PC-3 (cell line): ENCODE measurements at regions not wholly inside any gene's neighbourhood (a gene's known extent, or its start where the extent isn't known, plus 50 kb on each side); places are given as distances from the start of the nearest gene placed in this dataset.
"Not testable (repeated sequence)": the region's sequence is repeated elsewhere in the genome, so short reads cannot be mapped to it uniquely, and the experiment has no call there.

Experiments
- ATAC-seq: fragments of 200-7000 bp; cut with Tn5 transposase; 2 replicates; pipeline ENCODE4 v1.9.1; 2020; ENCODE audit warnings: mild to moderate bottlenecking, moderate library complexity
- BruUV-seq: library from RNA; stranded (reverse); fragments of 400-500 nt; replicated peaks from 2 replicates; lab custom pipeline; 2021; lab: Mats Ljungman, UMichigan
- CTCF ChIA-PET: fragments of 300-600 bp; sonication (Branson Sonifier 250); formaldehyde crosslinking; loops from one replicate; lab custom pipeline; 2022; ENCODE audit warnings: antibody characterized with exemption; lab: Charles Lee
- POLR2A ChIA-PET: fragments of 300-600 bp; sonication (Branson Sonifier 250); formaldehyde crosslinking; loops from one replicate; lab custom pipeline; 2022; ENCODE audit warnings: antibody characterized with exemption; ENCODE audit not compliant: unreplicated experiment; lab: Charles Lee
- DNase-seq: peaks from one replicate; pipeline ENCODE4 v3.0.0-alpha.2; 2015
- H2AFZ ChIP-seq: fragments of 300-600 bp; sonication (generic); 2 replicates; pipeline ENCODE4 v1.6.0; 2016; ENCODE audit warnings: antibody characterized with exemption, low read length
- H3F3A ChIP-seq: fragments of 300-600 bp; sonication (generic); one replicate; pipeline ENCODE4 v1.6.0; 2017; ENCODE audit warnings: antibody characterized with exemption, low read length, control low read depth, mild to moderate bottlenecking; ENCODE audit not compliant: unreplicated experiment
- H3K27ac ChIP-seq: fragments of 300-600 bp; sonication (generic); 2 replicates; pipeline ENCODE4 v1.5.1; 2016; ENCODE audit warnings: mild to moderate bottlenecking, low read length
- H3K27me3 ChIP-seq: fragments of 300-600 bp; sonication (generic); 2 replicates; pipeline ENCODE4 v1.6.1; 2016; ENCODE audit warnings: low read length, mixed read lengths
- H3K36me3 ChIP-seq: fragments of 300-600 bp; sonication (generic); 2 replicates; pipeline ENCODE4 v1.6.1; 2016; ENCODE audit warnings: low read depth, mixed run types, low read length, mixed read lengths
- H3K4me1 ChIP-seq: fragments of 300-600 bp; sonication (generic); 2 replicates; pipeline ENCODE4 v1.5.1; 2016; ENCODE audit warnings: low read length; ENCODE audit not compliant: insufficient read depth
- H3K4me2 ChIP-seq: fragments of 300-600 bp; sonication (generic); 2 replicates; pipeline ENCODE4 v1.6.0; 2016; ENCODE audit warnings: low read length
- H3K4me3 ChIP-seq: fragments of 300-600 bp; sonication (generic); 2 replicates; pipeline ENCODE4 v1.5.1; 2016; ENCODE audit warnings: mild to moderate bottlenecking, low read length, mixed read lengths
- H3K79me2 ChIP-seq: fragments of 300-600 bp; sonication (generic); 2 replicates; pipeline ENCODE4 v1.6.1; 2017; ENCODE audit warnings: low read length, mixed read lengths
- H3K9ac ChIP-seq: fragments of 300-600 bp; sonication (generic); 2 replicates; pipeline ENCODE4 v1.6.0; 2016; ENCODE audit warnings: mild to moderate bottlenecking, low read length
- H3K9me2 ChIP-seq: fragments of 300-600 bp; sonication (generic); replicated peaks from 2 replicates; pipeline ENCODE4 v1.6.1; 2016; ENCODE audit warnings: mixed run types, low read length, mixed read lengths
- H3K9me3 ChIP-seq: fragments of 300-600 bp; sonication (generic); 2 replicates; pipeline ENCODE4 v1.6.1; 2016; ENCODE audit warnings: low read length, mixed read lengths
- H4K20me1 ChIP-seq: fragments of 300-600 bp; sonication (generic); 2 replicates; pipeline ENCODE4 v1.6.1; 2016; ENCODE audit warnings: low read length, mixed read lengths
- EZH2 ChIP-seq: fragments of 300-600 bp; sonication (generic); IDR thresholded peaks from one replicate; pipeline ENCODE4 v1.6.1; 2017; ENCODE audit warnings: antibody characterized with exemption, mild to moderate bottlenecking, low read length; ENCODE audit not compliant: unreplicated experiment
- EZH2phosphoT487 ChIP-seq: fragments of 300-600 bp; sonication (generic); IDR thresholded peaks from 2 replicates; pipeline ENCODE4 v1.6.1; 2018; ENCODE audit warnings: mild to moderate bottlenecking, antibody characterized with exemption, low read length, borderline replicate concordance
- intact Hi-C: fragments of 100-400 bp; cut with micrococcal nuclease; formaldehyde crosslinking; loops from 2 replicates; pipeline ENCODE4 v1.9.0; 2023
- TF ChIP-seq, protein P1 (sequence below): fragments of 300-600 bp; sonication (generic); conservative IDR thresholded peaks from 2 replicates; pipeline ENCODE4 v1.5.1; 2017; ENCODE audit warnings: antibody characterized with exemption, low read depth, mild to moderate bottlenecking, low read length

DNA sequence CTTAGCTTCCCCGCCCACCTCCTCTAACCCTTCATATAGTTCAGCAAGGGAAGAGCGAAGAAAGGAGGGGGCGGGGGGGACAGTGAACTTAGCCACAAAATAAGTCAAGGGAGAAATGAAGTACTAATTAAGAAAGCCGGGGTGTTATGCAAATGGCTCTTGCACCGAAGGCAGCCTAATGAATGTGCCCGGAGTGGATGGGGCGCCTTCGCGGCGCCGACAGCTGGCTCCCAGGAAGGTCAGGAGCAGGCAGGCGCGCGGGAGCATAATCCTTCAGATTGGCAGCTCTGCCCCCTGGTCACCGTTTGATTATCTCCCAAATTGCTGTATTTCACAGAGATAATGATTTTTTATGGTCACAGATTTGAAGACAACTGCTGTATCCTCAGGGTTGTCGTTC lies 395.1 kb downstream of the TFAP2B start:
- Histone ChIP-seq H3K9me3 (no peaks in the 10 kb centered on the region), H3K4me3 (no peak overlapping the region), H3K9me2 (no peaks in the 10 kb centered on the region), H3K79me2 (no peaks in the 10 kb centered on the region), H3F3A (no peaks in the 10 kb centered on the region), H2AFZ (no peak overlapping the region), H3K27me3 (no peaks in the 10 kb centered on the region), H3K36me3 (no peaks in the 10 kb centered on the region), H3K9ac (no peak overlapping the region), H4K20me1 (no peaks in the 10 kb centered on the region), H3K4me1 (no peaks in the 10 kb centered on the region), H3K4me2 (no peak overlapping the region), H3K27ac (no peak overlapping the region)
- ChIA-PET POLR2A (no interaction called here), CTCF (no interaction called here)
- DNase-seq (no peak), ATAC-seq (no peak)
- TF ChIP-seq EZH2phosphoT487 (no peak), EZH2 (no peak)
- TF ChIP-seq, protein P1, sequence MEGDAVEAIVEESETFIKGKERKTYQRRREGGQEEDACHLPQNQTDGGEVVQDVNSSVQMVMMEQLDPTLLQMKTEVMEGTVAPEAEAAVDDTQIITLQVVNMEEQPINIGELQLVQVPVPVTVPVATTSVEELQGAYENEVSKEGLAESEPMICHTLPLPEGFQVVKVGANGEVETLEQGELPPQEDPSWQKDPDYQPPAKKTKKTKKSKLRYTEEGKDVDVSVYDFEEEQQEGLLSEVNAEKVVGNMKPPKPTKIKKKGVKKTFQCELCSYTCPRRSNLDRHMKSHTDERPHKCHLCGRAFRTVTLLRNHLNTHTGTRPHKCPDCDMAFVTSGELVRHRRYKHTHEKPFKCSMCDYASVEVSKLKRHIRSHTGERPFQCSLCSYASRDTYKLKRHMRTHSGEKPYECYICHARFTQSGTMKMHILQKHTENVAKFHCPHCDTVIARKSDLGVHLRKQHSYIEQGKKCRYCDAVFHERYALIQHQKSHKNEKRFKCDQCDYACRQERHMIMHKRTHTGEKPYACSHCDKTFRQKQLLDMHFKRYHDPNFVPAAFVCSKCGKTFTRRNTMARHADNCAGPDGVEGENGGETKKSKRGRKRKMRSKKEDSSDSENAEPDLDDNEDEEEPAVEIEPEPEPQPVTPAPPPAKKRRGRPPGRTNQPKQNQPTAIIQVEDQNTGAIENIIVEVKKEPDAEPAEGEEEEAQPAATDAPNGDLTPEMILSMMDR = no peak
- no TSS peak for BruUV-seq
- intact Hi-C loops = no loop called here

DNA sequence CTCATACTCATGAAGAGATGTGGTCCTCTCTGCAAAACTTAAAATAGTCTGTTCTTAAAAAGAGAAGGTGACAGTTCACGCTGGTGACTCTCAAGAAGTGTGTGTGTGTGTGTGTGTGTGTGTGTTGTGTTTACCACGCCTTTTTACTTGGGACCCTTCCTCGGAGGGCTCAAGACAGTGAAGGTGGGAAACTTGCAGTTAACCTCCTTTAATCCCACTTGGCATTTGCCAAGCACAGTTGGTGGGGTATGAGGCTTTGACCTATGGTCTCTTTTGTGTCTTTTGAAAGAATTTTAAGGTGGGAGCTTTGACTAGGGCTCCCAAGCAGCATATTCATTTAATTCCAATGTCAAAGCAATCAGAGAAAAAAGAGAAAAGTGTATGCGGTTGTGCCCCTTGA lies 395.8 kb downstream of the TFAP2B start:
- ATAC-seq = no peak
- no peak overlapping the region for H3K27ac ChIP-seq
- no peak overlapping the region for H3K4me2 ChIP-seq
- BruUV-seq = no TSS peak
- H3K9ac ChIP-seq = no peak overlapping the region
- H3K9me3 ChIP-seq = no peaks in the 10 kb centered on the region
- intact Hi-C loops = no loop called here
- no peaks in the 10 kb centered on the region for H3K4me1 ChIP-seq
- CTCF ChIA-PET = no interaction called here
- H4K20me1 ChIP-seq = no peaks in the 10 kb centered on the region
- no peak for DNase-seq
- H3K27me3 ChIP-seq = no peaks in the 10 kb centered on the region
- no peaks in the 10 kb centered on the region for H3K9me2 ChIP-seq
- POLR2A ChIA-PET = no interaction called here
- TF ChIP-seq EZH2phosphoT487 = no peak
- TF ChIP-seq EZH2 = no peak
- TF ChIP-seq, protein P1 = no peak
- H3F3A ChIP-seq = no peaks in the 10 kb centered on the region
- H2AFZ ChIP-seq = no peak overlapping the region
- H3K36me3 ChIP-seq = no peaks in the 10 kb centered on the region
- H3K4me3 ChIP-seq = no peak overlapping the region
- no peaks in the 10 kb centered on the region for H3K79me2 ChIP-seq

DNA sequence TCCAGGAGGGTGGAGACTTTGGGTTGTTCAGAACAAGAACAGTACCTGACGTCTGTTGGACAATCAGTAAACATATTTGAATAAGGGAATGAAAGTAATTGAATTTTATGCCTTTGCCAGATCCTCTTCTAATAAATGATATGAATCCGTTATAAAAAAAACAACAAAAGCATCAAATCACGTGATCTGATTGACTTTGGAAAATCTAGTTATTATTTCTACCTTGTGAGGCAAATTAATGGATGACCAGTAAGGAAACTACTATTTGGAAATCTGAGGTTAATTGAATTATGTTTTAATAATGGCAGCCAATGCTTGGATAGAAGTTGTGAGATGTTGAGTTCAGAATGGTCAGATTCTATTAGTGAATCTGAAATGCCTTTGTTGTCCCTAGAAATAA lies 399.5 kb downstream of the TFAP2B start:
- Histone ChIP-seq H3K27ac (no peak overlapping the region), H3F3A (no peaks in the 10 kb centered on the region), H3K9me3 (no peaks in the 10 kb centered on the region), H3K4me1 (no peaks in the 10 kb centered on the region), H3K79me2 (no peaks in the 10 kb centered on the region), H4K20me1 (no peaks in the 10 kb centered on the region), H3K9ac (no peak overlapping the region), H3K27me3 (no peaks in the 10 kb centered on the region), H3K4me2 (no peak overlapping the region), H3K9me2 (no peaks in the 10 kb centered on the region), H3K4me3 (no peak overlapping the region), H3K36me3 (no peaks in the 10 kb centered on the region), H2AFZ (no peak overlapping the region)
- BruUV-seq = no TSS peak
- no peak for DNase-seq
- TF ChIP-seq EZH2 = no peak
- TF ChIP-seq EZH2phosphoT487 = no peak
- TF ChIP-seq, protein P1 = no peak
- ATAC-seq = no peak
- ChIA-PET POLR2A (interaction anchor here (0.6 kb wide), 1 partner anchor 226 kb away, joined by 3 read pairs; no protein-coding TSS in a partner anchor), CTCF (no interaction called here)
- intact Hi-C loops = no loop called here

DNA sequence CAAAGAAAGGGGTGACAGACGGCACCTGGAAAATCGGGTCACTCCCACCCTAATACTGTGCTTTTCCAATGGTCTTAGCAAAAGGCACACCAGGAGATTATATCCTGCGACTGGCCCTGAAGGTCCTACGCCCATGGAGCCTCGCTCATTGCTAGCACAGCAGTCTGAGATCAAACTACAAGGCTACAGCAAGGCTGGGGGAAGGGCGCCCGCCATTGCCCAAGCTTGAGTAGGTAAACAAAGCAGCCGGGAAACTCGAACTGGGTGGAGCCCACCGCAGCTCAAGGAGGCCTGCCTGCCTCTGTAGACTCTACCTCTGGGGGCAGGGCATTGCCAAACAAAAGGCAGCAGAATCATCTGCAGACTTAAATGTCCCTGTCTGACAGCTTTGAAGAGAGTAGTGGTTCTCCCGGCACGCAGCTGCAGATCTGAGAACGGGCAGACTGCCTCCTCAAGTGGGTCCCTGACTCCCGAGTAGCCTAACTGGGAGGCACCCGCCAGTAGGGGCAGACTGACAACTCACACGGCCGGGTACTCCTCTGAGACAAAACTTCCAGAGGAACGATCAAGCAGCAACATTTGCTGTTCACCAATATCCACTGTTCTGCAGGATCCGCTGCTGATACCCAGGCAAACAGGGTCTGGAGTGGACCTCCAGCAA lies 406.0 kb downstream of the TFAP2B start:
- H3K27ac ChIP-seq, H3K4me3 ChIP-seq, H3K4me1 ChIP-seq, H3K9me3 ChIP-seq, POLR2A ChIA-PET, H3K79me2 ChIP-seq, CTCF ChIA-PET, DNase-seq, H3K9me2 ChIP-seq, H3K36me3 ChIP-seq, H3K9ac ChIP-seq, ATAC-seq, H3F3A ChIP-seq, H3K4me2 ChIP-seq, H3K27me3 ChIP-seq, H2AFZ ChIP-seq, BruUV-seq, H4K20me1 ChIP-seq, intact Hi-C loops: not testable (repeated sequence)
